Stimulated activated CD4-positive, alpha-beta T cell treated with anti-CD3 and anti-CD28 coated beads, Interleukin-2, amount 100 ng/mL, for 48 hours (primary cell): ENCODE measurements at regions not wholly inside any gene's neighbourhood (a gene's known extent, or its start where the extent isn't known, plus 50 kb on each side); places are given as distances from the start of the nearest gene placed in this dataset.

Experiments used
- DNase-seq, 2 donors: peaks; one replicate each; pipeline ENCODE4 v3.0.0-alpha.2; 2020

DNA sequence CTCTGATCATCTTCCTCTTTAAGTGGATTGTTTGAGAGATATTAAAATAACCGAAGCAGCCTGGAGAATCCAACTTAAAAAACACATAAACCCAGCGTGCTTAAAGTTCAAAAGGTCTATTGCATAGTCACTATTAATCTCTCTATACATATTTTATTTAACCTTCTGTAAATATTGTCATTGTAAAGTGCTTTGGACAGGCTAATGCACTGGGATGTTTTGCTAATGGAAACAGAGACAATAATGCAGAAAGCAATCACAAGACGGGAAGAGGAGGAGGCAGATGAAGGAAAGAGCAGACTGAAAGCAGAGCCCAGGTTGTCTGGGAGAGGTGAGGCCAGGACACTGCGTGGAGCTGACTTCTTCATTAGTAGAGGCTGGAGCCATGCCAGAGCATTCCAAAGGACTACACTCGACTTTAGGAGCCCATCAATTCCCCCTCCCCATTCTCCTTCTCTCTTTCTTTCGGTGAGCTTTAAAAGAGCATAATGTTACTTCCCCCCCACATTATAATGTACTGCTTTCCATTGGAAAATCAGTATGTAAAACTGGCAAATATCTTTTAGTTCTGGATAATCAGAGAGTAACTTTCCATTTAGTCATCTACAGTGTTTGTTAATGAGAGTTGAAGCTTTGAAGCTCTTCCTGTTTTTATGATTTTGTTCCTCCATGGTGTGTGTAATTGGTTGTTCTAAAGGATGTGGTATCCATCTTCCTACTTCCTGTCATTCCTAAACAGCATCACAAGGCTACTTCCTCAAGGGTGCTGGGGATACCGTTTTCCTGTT lies 307.3 kb upstream of the MPDZ start:
- no peak for DNase-seq

DNA sequence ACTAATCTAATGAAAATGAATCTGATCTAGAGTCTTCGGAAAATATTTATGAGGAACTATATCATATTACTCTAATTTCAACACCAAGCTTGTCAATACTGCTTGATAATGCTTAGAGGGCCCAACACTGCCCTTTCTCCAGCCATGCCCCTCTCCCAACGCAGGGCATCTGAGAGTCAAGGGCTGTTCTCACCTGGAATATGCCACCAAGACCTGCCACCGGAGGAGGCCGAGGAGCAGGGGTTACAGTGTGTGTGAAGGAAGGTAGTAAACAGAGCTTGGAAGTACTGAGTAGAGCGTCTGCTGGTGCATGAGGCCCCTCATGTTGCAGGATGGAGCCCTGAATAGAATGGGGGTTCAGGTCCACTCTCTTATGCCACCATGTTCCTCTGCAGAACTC lies 301.3 kb upstream of the MPDZ start:
- no peak for DNase-seq

DNA sequence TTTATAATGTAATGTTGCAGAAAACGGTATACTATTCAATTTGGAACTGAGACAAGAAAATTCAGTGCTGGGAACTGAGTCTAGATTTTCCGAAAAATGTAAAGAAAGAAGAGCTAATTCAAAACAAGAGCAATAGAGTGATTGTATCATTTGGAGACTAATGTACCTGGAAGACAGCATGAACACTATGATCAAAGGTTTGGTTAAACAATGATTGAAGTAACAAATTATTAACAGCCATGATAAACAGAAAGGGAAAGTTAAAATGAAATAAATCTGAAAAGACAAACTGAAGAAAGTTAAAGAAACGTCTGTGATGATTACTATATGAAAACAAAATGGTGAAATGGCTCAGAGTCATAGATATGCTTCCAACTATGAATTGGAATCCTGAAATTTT lies 300.6 kb upstream of the MPDZ start:
- DNase-seq: no peak

DNA sequence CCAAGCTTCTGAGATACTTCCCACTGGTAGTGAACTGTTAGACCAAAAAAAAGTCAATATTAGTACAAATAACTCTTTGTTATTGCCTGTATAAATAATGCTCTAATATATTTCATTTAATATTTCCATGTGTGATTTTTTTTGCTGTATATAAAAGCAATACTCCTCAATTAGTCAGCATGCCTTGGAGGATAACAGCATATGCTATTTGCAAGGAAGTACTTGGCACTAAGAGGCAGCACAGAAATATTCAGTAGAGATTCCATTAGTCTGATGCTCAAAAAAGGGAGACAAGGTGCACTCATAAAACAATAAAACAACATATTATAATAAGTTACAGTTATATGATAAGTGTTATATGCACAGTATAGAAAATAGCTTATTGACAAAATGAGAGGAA lies 296.6 kb upstream of the MPDZ start:
- DNase-seq: no peak

DNA sequence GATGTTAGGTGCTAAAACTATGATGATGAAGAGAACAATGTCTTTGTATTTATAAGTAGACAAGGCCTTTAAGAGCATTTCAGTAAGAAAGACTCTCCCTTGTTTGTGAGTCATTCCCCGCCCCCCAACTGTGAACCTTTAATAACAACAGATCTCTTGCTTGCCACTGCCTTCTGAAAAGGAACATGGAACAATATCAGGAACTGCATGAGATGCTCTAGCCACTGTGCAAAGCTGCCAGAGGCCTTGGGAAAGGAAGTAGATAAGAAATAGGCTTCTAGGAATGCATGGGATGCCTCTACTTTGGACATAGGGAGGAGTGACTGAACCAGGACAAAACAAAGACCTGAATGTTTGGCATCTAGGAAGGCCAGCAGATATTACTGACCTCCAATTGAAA lies 296.1 kb upstream of the MPDZ start:
- no peak for DNase-seq

DNA sequence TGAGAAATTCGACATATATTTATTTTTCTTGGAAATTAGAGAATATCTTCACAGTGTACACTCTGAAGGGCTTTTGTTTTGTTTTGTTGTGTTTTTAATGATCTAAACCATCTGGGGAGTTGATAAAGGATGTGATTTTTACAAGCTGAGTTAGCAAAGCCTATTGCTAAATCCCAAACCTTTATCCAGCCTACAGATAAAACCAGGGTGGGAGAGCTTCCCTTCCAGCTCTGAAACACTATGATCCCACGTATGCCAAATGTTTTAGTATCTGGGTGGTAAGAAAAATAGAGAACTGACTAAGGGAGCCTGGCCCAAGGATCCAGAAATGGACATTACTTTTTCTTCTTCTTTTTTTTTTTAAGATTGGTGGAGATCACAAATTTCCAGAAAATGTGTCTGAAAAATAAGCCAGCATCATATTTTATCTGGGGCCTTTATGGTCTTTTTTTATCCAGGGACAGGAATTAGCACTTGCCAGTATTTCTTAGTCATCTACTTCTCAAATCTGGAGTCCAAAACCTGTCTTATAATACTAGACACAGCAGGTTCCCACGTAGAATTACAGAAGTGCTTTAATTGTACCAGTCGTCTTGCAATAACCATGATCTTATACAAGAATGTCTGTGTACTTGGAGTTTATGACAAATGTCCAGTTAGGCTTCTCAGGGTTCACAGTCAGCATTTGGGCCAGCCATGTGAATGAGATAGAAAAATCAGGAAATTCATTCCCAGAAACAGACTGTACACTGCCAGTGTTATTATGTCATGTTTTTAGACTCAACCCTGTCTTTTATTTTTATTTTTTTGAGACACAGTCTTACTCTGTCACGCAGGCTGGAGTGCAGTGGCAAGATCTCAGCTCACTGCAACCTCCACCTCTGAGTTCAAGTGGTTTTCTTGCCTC lies 290.8 kb upstream of the MPDZ start:
- no peak for DNase-seq

DNA sequence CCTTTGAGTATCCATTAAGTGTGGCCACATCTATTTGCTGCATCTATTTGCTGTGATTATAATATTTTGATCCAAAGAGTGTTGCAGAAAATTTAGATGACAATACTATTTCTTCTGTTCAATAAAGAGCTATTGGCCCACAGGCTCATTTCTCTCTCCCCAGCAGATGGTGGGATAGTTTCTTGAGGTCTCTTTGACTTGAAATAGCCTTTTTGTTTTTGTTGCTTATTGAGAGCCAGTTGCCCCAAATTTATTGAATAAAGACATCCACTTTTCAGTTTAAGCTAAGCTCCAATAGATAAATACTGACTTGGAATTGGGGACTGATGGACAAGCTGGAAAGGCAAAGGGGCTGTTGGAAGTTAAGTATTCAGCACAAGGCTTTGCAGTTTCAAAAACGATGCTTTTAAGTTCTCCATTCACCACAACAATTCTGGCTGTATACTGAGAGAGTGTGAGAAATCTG lies 290.1 kb upstream of the MPDZ start:
- no peak for DNase-seq

DNA sequence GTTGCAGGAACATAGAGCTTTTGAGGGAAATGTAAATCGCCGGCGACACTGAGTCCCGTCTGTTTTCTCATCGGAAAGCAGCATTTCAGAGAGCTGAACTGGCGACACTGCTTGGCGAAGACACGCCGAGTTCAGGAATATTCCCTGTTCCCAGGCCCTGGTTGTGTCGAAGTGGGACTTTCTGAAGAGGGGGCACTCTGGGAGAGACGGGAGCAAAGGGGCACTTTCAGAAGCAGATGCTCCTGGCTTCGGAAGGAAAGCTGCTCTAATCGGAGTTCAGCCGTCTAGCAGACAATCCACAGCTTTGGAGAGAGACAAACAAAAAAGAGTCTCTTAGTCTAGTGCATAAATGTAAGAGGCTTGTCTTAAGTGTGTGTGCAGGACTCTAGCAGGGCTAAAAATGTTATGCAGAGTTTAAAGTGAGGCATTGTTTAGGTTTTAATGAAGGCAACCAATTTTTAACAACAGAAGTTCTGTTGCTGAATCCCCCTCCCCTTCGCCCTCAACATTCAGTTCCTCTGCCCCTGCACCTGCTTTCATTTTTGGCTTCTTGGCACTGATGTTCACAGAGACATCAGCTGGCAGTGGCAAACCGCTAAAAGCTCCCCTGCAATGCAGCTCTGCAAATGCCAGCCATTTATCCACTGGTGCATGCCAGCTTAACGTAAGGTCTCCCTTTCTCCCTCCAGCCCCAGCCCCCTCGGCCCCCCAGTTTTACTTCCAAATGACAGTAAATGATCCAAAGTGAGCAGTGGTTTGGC lies 289.5 kb upstream of the MPDZ start:
- no peak for DNase-seq

DNA sequence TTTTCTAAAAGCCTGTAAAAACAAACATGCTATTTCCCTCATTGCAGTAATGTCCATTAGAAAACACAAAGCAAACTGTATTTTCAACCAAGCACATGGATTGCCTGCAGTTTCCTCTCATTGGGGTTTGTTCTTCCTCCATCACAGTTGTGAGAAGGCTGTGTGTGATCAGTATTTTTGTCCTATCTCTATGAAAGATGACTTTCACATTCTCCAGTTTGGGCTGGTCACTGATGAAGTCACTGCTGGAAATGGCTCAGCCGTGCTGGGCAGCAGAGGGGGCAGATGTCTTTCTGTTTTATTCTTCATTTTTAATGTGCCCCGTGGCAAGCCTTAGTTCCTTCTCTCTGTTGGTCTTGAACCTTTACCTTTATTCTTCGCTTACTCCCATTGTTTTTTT lies 288.9 kb upstream of the MPDZ start:
- no peak for DNase-seq

DNA sequence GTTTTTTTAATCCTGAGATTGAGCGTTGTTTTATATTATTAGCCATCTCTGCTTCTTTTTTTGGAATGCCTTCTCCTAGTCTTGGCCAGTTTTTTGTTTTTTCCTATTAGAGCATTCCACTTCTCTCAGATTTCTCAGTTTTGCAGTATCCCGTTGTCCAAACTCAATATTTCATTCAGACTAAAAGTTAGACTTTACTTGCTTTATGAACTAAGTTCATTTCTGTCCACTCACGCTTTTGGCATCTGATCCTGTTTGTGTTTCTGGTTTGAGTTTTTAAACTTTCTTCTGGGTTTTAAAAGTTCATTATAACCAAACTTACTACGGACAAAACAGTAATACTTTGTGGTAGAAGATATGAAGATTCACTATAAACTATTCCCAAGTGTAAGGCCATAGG lies 288.3 kb upstream of the MPDZ start:
- no peak for DNase-seq

DNA sequence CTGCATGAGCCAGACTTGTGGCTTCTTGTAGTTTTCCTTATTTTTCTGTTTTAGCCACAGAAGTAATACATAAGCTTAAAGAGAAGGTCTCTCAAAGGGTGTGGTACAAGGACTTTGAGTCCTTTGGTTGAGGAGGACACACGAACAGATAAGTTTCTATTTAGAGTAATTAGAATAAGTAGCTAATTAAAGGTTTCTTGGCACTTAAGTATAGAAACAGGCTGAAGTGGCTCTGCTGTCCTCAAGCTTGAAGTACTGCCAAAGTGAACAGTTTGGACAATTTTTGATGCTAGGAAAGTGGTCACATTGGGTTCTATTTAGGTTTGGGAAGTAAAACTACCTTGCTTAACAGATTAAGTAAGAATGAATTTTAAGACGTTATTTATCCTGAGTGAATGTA lies 278.3 kb upstream of the MPDZ start:
- DNase-seq: no peak

DNA sequence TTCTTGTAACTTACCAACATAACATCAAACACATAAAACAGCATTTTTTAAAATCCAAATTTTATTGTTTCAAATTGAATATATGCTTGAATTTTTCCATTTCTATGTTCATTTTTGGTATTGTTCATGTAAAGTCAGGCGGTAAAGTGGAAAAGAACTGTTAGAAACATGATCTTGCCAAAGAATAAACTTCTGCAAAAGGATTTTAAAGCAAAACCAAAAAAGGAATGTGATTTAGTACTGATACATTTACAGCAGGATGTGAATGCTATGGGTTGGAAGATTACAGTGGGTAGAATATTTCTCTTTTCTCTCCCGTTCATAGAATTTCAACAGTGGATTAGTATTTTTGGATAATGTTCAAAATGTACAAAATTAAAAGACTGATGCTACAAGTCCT lies 277.2 kb upstream of the MPDZ start:
- DNase-seq: no peak

DNA sequence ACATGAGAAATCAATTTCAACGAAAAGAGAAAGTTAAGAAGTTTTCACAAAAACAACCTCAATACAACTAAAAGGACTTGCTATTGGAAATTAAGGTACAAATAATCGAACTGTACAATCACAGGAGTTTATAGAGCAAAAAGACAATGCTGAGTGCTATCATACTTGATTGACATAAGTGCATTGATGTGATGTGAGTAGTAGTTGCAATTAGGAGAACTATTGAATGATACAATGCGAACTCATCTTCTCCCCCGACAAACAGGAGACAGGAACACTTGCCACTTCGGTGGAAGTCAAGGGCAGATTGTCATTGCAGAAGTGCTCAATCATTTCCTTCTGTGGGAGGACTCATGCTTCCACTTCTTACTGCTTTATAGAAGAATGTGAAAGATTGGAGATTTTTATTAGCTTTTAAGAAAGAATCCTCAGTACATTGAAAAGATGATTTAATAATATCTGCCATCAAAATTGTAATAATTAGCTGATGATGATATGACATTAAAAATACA lies 276.6 kb upstream of the MPDZ start:
- no peak for DNase-seq

DNA sequence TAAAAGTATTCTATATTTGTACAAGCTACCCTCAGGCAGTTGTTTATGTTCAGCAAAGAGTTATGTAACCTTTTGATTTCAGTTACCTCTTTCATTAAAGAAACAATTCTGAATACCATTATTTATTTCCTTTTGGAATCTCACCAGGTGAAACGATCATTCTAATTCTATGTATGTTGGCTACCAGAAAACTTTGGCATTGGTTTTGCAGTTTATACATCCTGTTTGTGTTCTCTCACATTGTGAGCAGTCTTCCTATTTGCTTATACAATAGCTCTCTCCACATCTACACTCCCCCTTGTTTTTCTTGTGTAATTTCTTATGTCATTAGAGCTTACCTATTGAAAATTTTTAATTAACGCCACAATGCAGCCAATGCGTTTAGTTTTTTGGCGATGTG lies 276.0 kb upstream of the MPDZ start:
- no peak for DNase-seq

DNA sequence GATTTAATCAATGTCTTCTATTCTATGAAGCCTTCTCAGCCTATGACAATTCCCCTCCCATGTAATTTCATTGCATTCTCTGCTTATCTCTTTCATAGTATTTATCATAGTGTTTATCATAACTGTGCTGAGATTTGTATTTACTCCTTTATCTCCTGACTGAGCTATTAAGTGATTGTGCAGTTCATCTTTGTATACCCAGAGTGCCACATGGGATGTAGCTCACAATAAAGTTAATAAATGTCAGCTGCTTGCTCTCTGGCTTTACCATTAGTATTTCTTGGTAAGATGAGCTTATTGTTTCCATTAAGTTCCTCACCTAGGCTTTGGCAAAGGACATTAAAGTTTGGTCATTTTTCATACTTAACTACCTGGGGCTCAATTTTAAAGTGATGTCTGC lies 275.1 kb upstream of the MPDZ start:
- no peak for DNase-seq

DNA sequence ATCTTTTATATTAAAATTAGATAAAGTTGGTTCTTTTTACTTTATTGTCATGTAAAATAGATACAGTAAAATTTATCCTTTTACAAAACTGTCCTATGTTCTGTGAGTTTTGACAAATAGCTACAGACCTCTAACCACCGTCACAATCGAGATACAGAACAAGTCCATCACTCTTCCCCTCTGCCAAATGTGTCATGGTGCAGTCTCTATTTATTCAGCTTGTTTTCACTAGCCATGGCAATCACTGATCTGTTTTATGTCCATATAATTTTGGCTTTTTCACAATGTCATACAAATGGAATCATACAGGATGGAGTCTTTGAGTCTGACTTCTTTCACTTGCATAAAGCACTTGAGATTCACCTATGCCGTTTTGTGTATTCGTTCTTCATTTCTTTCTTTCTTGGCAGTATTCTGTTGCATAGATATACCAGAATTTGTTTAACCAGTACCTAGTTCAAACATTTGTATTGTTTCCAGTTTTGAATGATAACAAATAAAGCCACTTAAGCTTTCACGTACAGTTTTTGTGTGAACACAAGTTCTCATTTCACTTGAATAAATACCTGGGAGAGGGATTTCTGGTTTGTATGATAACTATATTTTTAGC lies 273.2 kb upstream of the MPDZ start:
- DNase-seq: no peak

DNA sequence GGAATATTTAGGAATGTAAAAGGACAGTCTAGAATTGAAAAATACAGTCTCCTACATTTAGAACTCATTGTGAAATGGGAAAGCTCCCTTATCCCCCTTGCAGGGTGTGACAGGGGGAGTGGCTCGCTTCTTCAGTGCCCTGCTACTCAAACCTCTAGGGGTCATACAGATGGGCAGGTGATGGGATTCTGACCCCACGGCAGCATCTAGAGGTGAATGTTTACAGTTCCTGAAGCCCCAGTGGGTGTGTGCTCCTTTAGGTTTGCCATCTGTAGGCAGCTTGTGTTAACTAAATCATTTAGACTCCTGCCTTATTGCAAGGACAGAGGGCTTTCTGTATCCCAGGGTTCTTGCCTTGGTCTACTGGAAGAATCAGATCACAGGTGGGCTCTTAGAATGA lies 271.0 kb upstream of the MPDZ start:
- no peak for DNase-seq

DNA sequence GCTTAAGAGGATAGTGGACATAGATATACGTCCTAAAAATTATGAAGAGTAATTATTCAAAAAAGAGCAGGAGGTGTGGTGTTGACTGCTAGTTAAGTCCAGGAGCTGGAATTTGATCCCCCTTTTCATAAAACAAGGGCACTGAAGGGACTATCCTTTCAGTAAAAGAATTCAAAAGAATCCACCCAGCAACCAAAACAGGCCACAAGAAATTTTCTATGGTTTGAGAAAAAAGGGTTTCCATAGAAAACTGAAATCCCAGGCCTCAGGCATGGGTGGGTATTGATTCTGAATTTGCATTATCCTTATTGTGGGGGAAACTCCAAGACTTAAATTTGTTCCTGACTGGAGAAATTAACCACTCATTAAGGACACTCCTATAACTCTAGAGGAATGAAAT lies 269.0 kb upstream of the MPDZ start:
- no peak for DNase-seq

DNA sequence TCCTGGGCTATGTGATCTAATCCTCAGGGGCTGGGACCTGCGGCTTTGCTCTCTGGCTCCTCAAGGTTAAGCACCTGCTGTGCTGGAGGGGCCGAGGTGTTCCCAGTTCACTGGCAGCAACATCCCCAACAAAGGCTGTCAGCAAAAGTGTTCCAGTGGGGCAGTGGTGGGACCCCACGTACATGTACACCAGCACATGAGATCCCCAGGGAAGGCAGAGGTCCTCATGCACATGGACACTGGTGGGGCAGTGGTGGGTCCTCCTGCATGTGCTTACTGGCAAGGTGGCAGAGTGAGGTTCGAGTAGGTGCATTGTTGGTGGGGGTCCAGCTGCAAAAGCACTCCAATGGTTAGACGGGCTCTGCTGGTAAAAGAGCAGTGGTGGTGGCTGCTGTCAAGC lies 255.6 kb upstream of the MPDZ start:
- no peak for DNase-seq

DNA sequence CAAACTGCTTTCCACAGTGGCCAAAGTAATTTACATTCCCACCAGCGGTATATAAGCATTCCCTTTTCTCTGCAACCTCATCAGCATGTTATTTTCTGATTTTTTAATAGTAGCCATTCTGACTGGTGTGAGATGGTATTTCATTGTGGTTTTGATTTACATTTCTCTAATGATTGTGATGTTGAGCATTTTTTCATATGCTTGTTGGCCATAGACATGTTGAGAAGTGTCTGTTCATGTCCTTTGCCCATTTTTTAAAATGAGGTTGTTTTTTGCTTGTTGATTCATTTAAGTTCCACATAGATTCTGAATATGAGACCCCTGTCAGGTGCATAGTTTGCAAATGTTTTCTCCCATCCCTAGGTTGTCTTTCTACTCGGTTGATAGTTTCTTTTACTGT lies 254.5 kb upstream of the MPDZ start:
- DNase-seq: no peak

DNA sequence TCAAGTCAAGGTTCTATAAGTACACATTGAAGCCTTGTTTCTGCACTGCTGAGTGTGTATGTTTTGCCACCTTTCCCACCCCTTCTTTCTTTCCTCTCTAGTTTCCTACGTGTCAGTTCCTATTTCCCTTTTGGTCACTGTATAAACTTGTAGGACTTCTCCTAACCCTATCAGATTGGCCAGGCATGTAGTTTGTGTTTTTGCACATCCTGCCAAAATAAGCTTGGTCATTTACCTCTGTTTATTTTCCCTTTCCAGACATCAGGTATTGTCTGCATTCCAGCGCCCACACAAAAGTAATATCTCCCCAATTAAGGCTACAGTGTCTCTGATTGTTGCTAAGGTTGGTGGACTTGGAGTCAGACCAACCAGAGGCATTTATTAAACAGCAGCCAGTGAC lies 252.9 kb upstream of the MPDZ start:
- no peak for DNase-seq

DNA sequence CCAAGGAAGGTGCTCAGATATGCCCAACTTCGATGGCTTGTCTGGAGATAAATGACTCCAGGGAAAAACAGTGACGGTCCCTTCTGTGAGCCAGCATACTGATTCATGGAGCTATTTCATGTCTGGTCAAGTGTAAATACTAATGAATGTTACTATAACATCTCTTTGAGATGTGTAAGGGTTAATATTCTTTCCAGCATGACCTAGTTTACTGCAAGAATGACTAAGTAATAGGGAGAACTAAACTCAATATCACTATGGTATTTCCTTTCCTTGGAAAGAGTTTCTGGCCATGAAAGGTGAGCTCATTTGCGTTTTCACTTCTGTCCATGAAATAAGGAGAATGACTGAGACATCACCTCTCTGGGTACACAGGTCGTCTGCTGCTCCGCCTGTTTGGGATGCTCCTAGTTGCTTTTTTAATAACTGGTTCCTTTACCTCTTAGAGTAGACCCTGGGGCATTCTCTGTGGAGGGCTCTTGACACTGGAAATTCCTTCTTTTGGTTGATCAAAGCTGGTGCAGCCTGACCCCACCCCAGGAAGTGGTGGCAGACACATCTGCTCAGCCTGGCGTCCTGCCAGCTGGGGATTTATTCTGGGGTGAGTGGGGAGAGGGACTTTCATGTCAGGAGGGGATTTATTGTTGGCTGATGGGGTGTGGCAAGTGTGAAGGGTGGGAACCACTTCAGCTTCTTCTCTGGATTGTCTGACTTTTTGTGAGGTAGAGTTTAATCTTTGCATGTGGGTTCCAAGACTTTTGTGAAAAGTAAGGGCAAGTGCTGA lies 250.0 kb upstream of the MPDZ start:
- DNase-seq: no peak
